Transverse colon (tissue), 4 donors: ENCODE measurements at regions not wholly inside any gene's neighbourhood (a gene's known extent, or its start where the extent isn't known, plus 50 kb on each side); places are given as distances from the start of the nearest gene placed in this dataset.

Source experiments
- DNase-seq: peaks from one replicate; pipeline ENCODE4 v3.0.0-alpha.2; 2019
- H3K27ac ChIP-seq, 4 donors: fragments of 200-600 bp; sonication (generic); 2 replicates each; pipeline ENCODE4 v1.5.1; 2016 to 2018; ENCODE audit warnings: inconsistent platforms in 4 of 4
- H3K27me3 ChIP-seq: fragments of 200-600 bp; sonication (generic); 2 replicates; pipeline ENCODE4 v1.5.1; 2017; ENCODE audit warnings: inconsistent platforms
- H3K36me3 ChIP-seq, 4 donors: fragments of 200-600 bp; sonication (generic); 2 replicates each; pipeline ENCODE4 v1.5.1; 2017 to 2019; ENCODE audit warnings: inconsistent platforms in 4 of 4
- H3K4me1 ChIP-seq, 4 donors: fragments of 200-600 bp; sonication (generic); 2 replicates each; pipeline ENCODE4 v1.5.1; 2017 to 2020; ENCODE audit warnings: inconsistent platforms in 4 of 4
- H3K4me3 ChIP-seq, 4 donors: fragments of 200-600 bp; sonication (generic); 1 replicate in 1 of 4; 2 replicates in 3 of 4; pipeline versions ENCODE4 v1.5.1 to v1.6.1; 2017 to 2019; ENCODE audit warnings: inconsistent platforms in 4 of 4
- H3K9me3 ChIP-seq, 2 donors: fragments of 200-600 bp; sonication (generic); 2 replicates each; pipeline ENCODE4 v1.5.1; 2017 to 2019; ENCODE audit warnings: inconsistent platforms in 2 of 2
- CTCF ChIP-seq, 5 experiments: fragments of 200-600 bp in 3 of 5; fragments of 450-650 bp in 2 of 5; sonication (generic) in 3 of 5; IDR thresholded peaks; 1 replicate in 2 of 5; 2 replicates in 3 of 5; pipeline ENCODE4 v1.5.1; 2016 to 2017; ENCODE audit warnings: antibody characterized with exemption in 5 of 5, inconsistent platforms in 3 of 5, mild to moderate bottlenecking in 2 of 5, moderate library complexity in 1 of 5
- EP300 ChIP-seq: sonication (generic); formaldehyde crosslinking; IDR thresholded peaks from one replicate; pipeline ENCODE4 v1.6.1; 2017; ENCODE audit warnings: antibody characterized with exemption, low read depth
- POLR2A ChIP-seq: fragments of 450-650 bp; IDR thresholded peaks from one replicate; pipeline ENCODE4 v1.6.1; 2016; ENCODE audit warnings: antibody characterized with exemption, mild to moderate bottlenecking, moderate library complexity
- POLR2AphosphoS5 ChIP-seq, 3 donors: sonication (generic); formaldehyde crosslinking; IDR thresholded peaks; one replicate each; pipeline ENCODE4 v1.6.1; 2016; ENCODE audit warnings: antibody characterized with exemption in 3 of 3
- WGBS, 2 donors: methylation state at CpG; one replicate each; pipeline ENCODE4 v1.1.5; 2018; ENCODE audit warnings: low coverage in 1 of 2; 5-methylcytosine and 5-hydroxymethylcytosine counted together
- in situ Hi-C, 4 donors: fragments of 200-750 bp; cut with MboI; loops; one replicate each; pipeline versions ENCODE4 v1.15.0 to v1.15.1; 2017; ENCODE audit warnings: low sequenced_read_pairs in 3 of 4, low pct_ligation_motif_present in 1 of 4, low pct_unique_long_range_greater_than_20kb in 1 of 4
- intact Hi-C: fragments of 100-400 bp; cut with DNase I; formaldehyde crosslinking; loops from one replicate; pipeline ENCODE4 v1.15.1; 2023; ENCODE audit warnings: low total_unique reads

- TF ChIP-seq POLR2A = no peak
- in situ Hi-C loops = loop anchor here in 2 of 4 donors (10.0 to 25.0 kb wide), 2 partner anchors 943 to 950 kb away; no protein-coding TSS in a partner anchor
Observed at GRCh38 chr1:244287726-244288125, 164.0 kb downstream of the ADSS2 start.

GRCh38 chr1:244288663-244289062, 163.0 kb downstream of the ADSS2 start:
- Histone ChIP-seq H3K36me3 (no peaks in the 10 kb centered on the region), H3K27ac (no peak overlapping the region), H3K4me3 (no peak overlapping the region), H3K9me3 (no peaks in the 10 kb centered on the region), H3K27me3 (no peaks in the 10 kb centered on the region), H3K4me1 (no peaks in the 10 kb centered on the region)
- intact Hi-C loops (no loop called here), in situ Hi-C loops (loop anchor here in 2 of 4 donors (10.0 to 25.0 kb wide), 2 partner anchors 944 to 951 kb away; no protein-coding TSS in a partner anchor)
- no peak for DNase-seq
- WGBS, 2 donors = 88 to 100% methylated on average over 1 of the region's 1 CpG
- TF ChIP-seq CTCF (IDR thresholded peaks at IDR 0.05) (no peak), POLR2A (no peak), EP300 (no peak), POLR2AphosphoS5 (IDR thresholded peaks at IDR 0.05) (no peak)

More at GRCh38 chr1:244287726-244288125, 164.0 kb downstream of the ADSS2 start:
- H3K27ac ChIP-seq = no peak overlapping the region
- no peak for DNase-seq
- no peaks in the 10 kb centered on the region for H3K36me3 ChIP-seq
- 73 to 100% methylated on average over 1 of the region's 1 CpG for WGBS, 2 donors
- intact Hi-C loops = no loop called here
- no peaks in the 10 kb centered on the region for H3K9me3 ChIP-seq
- no peak overlapping the region for H3K4me3 ChIP-seq
- H3K4me1 ChIP-seq = no peaks in the 10 kb centered on the region
- H3K27me3 ChIP-seq = no peaks in the 10 kb centered on the region

- Histone ChIP-seq H3K27ac (no peak overlapping the region), H3K27me3 (no peaks in the 10 kb centered on the region), H3K9me3 (no peaks in the 10 kb centered on the region), H3K36me3 (no peaks in the 10 kb centered on the region), H3K4me3 (no peak overlapping the region), H3K4me1 (no peaks in the 10 kb centered on the region)
- DNase-seq = no peak
- in situ Hi-C loops (loop anchor here in 2 of 4 donors (10.0 to 25.0 kb wide), 2 partner anchors 945 to 953 kb away; no protein-coding TSS in a partner anchor), intact Hi-C loops (no loop called here)
- 76 to 87% methylated on average over 10 to 11 of the region's 11 CpGs for WGBS, 2 donors
- TF ChIP-seq POLR2AphosphoS5 (IDR thresholded peaks at IDR 0.05) (no peak), EP300 (no peak), POLR2A (no peak), CTCF (IDR thresholded peaks at IDR 0.05) (no peak)
Observed at GRCh38 chr1:244289991-244290785, 161.5 kb downstream of the ADSS2 start.

- WGBS, 2 donors = 47 to 85% methylated on average over 3 to 16 of the region's 16 CpGs
- no peak for TF ChIP-seq POLR2A
- TF ChIP-seq EP300 = no peak
- in situ Hi-C loops = loop anchor here in 1 of 4 donors (25.0 kb wide), 1 partner anchor 954 kb away; no protein-coding TSS in a partner anchor
Observed at GRCh38 chr1:244291236-244292201, 160.2 kb downstream of the ADSS2 start.

More at GRCh38 chr1:244291236-244292201, 160.2 kb downstream of the ADSS2 start:
- Histone ChIP-seq H3K9me3 (no peaks in the 10 kb centered on the region), H3K4me3 (no peak overlapping the region), H3K27ac (no peak overlapping the region), H3K27me3 (no peaks in the 10 kb centered on the region), H3K4me1 (no peaks in the 10 kb centered on the region), H3K36me3 (no peaks in the 10 kb centered on the region)
- DNase-seq = no peak
- intact Hi-C loops = no loop called here
